GM12892 (cell line): ENCODE measurements at regions not wholly inside any gene's neighbourhood (a gene's known extent, or its start where the extent isn't known, plus 50 kb on each side); places are given as distances from the start of the nearest gene placed in this dataset.

Experiments used
- POLR2A ChIP-seq: IDR thresholded peaks from 2 replicates; pipeline ENCODE4 v1.6.1; 2011; ENCODE audit warnings: low read depth, low read length, control low read depth
- POLR2AphosphoS5 ChIP-seq: IDR thresholded peaks from 2 replicates; pipeline ENCODE4 v1.6.1; 2011; ENCODE audit warnings: low read depth, low read length, control low read depth

DNA sequence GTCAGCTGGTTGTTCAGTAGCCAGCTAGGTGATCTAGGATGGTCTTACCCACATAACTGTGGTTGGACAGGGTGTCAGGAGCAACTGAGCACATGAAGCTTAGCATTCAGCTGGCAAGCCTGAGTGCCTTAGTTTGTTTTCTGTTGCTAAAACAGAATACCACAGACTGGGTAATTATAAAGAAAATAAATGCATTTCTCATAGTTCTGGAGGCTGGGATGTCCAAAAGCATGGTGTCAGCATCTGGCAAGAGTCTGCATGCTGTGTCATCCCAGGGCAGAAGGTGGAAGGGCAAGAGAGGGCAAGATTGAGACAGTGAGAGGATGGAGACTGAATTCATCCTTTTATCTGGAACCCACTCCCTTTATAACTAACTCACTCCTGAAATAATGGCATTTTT is 921.5 kb downstream of the TLE4 start:
- TF ChIP-seq POLR2AphosphoS5, result no peak
- no peak for TF ChIP-seq POLR2A
